Upper lobe of left lung (tissue), 4 donors: ENCODE measurements at regions not wholly inside any gene's neighbourhood (a gene's known extent, or its start where the extent isn't known, plus 50 kb on each side); places are given as distances from the start of the nearest gene placed in this dataset.

Source experiments
- CTCF ChIP-seq, 6 experiments: fragments of 450-650 bp in 4 of 6; fragments of 200-600 bp in 2 of 6; sonication (generic) in 2 of 6; IDR thresholded peaks; one replicate each; pipeline ENCODE4 v1.5.1; 2016 to 2019; ENCODE audit warnings: antibody characterized with exemption in 6 of 6
- EP300 ChIP-seq, 4 donors: sonication (generic); formaldehyde crosslinking; IDR thresholded peaks; one replicate each; pipeline ENCODE4 v1.5.1; 2017; ENCODE audit warnings: antibody characterized with exemption in 4 of 4, control low read depth in 2 of 4
- POLR2A ChIP-seq, 4 donors: fragments of 450-650 bp; IDR thresholded peaks; one replicate each; pipeline ENCODE4 v1.5.1; 2016 to 2017; ENCODE audit warnings: antibody characterized with exemption in 4 of 4, mild to moderate bottlenecking in 2 of 4

DNA sequence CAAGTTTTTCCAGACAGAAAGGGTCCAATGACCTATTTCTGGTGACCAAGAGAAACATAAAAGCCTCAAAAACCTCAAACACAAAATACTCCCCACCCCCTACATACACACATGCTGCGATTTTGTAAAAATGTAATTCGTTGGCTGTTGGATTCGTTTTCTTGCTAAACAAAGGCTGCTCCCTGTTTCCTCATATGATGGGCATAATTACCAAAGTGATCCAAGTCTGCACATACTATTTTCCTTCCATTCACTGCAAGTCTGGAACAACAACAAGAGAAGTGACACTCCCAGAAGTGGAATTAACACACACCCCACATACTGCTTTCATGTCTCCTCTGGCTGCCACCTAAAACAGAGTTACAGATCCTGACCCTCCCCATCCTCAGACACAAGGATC, 131.9 kb downstream of the RAP2A start:
- TF ChIP-seq CTCF (IDR thresholded peaks at IDR 0.05) (no peak), POLR2A (IDR thresholded peaks at IDR 0.05) (no peak), EP300 (IDR thresholded peaks at IDR 0.05) (no peak)
